ENCODE measurements at regions not wholly inside any gene's neighbourhood (a gene's known extent, or its start where the extent isn't known, plus 50 kb on each side); places are given as distances from the start of the nearest gene placed in this dataset.

GRCh38 chr5:128671943-128672342 lies 133.9 kb upstream of the FBN2 start:
- Histone ChIP-seq H3K4me3 (ENCODE audit: low read depth, low read length) (no peak overlapping the region), H3K27me3 (replicated peaks; ENCODE audit: control insufficient read depth, insufficient read depth, low read length) (no peaks in the 10 kb centered on the region), H3K36me3 (ENCODE audit: control insufficient read depth, insufficient read depth, low read length) (no peaks in the 10 kb centered on the region), H3K4me1 (no peaks in the 10 kb centered on the region), H3K9me3 (no peaks in the 10 kb centered on the region)
- BruUV-seq (replicated peaks): no TSS peak
- ChIA-PET CTCF (no interaction called here), POLR2A (no interaction called here)
- intact Hi-C loops (cut with micrococcal nuclease; ENCODE audit: unreplicated experiment): loop anchor here (10.0 kb wide), 1 partner anchor 917 kb away; no protein-coding TSS in a partner anchor
- DNase-seq: no peak
- TF ChIP-seq, protein P1, sequence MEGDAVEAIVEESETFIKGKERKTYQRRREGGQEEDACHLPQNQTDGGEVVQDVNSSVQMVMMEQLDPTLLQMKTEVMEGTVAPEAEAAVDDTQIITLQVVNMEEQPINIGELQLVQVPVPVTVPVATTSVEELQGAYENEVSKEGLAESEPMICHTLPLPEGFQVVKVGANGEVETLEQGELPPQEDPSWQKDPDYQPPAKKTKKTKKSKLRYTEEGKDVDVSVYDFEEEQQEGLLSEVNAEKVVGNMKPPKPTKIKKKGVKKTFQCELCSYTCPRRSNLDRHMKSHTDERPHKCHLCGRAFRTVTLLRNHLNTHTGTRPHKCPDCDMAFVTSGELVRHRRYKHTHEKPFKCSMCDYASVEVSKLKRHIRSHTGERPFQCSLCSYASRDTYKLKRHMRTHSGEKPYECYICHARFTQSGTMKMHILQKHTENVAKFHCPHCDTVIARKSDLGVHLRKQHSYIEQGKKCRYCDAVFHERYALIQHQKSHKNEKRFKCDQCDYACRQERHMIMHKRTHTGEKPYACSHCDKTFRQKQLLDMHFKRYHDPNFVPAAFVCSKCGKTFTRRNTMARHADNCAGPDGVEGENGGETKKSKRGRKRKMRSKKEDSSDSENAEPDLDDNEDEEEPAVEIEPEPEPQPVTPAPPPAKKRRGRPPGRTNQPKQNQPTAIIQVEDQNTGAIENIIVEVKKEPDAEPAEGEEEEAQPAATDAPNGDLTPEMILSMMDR (IDR thresholded peaks at IDR 0.05; ENCODE audit: insufficient read depth in 1 of 2, low read depth in 1 of 2, low read length in 1 of 2, severe bottlenecking in 1 of 2, unreplicated experiment in 1 of 2): no peak
- Mint-ChIP-seq H3K4me1 (ENCODE audit: low read depth, unreplicated experiment) (no peaks in the 10 kb centered on the region), H3K36me3 (ENCODE audit: insufficient read depth, unreplicated experiment) (no peaks in the 10 kb centered on the region), H3K27me3 (ENCODE audit: insufficient read depth, unreplicated experiment) (no peaks in the 10 kb centered on the region), H3K27ac (ENCODE audit: unreplicated experiment) (no peak overlapping the region), H3K4me3 (ENCODE audit: unreplicated experiment) (no peak overlapping the region), H3K9me3 (ENCODE audit: unreplicated experiment) (peaks cover 16% of the 10 kb centered on the region)

DNA sequence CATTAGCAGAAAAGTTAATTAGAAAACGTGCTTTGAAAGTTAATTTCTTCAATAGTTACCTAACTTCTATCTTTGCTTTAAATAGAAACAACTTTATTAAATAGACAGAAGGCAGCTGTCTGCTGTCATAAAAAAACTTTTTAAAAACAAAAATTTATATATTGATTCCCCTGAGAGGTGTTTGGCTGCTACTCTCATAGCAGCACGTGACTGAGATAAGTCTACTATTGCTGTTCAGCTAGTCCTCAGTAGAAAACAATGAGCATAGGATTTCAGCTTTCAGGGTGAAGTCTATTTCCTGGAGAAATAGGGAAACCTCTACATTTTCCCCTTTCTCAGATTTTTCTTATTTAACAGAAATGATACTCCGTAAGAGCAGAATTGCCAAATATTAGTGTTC lies 135.0 kb upstream of the FBN2 start:
- no TSS peak for BruUV-seq (replicated peaks)
- CTCF ChIA-PET: interaction anchor here (0.6 kb wide), 1 partner anchor 294 kb away, joined by 4 read pairs; no protein-coding TSS in a partner anchor
- Histone ChIP-seq H3K4me3 (ENCODE audit: low read depth, low read length) (no peak overlapping the region), H3K36me3 (ENCODE audit: control insufficient read depth, insufficient read depth, low read length) (no peaks in the 10 kb centered on the region), H3K27me3 (replicated peaks; ENCODE audit: control insufficient read depth, insufficient read depth, low read length) (no peaks in the 10 kb centered on the region), H3K4me1 (no peaks in the 10 kb centered on the region), H3K9me3 (no peaks in the 10 kb centered on the region)
- intact Hi-C loops (cut with micrococcal nuclease; ENCODE audit: unreplicated experiment): loop anchor here (10.0 kb wide), 1 partner anchor 918 kb away; no protein-coding TSS in a partner anchor
- Mint-ChIP-seq H3K9me3 (ENCODE audit: unreplicated experiment) (peaks cover 18% of the 10 kb centered on the region), H3K27me3 (ENCODE audit: insufficient read depth, unreplicated experiment) (no peaks in the 10 kb centered on the region), H3K4me3 (ENCODE audit: unreplicated experiment) (no peak overlapping the region), H3K36me3 (ENCODE audit: insufficient read depth, unreplicated experiment) (no peaks in the 10 kb centered on the region), H3K4me1 (ENCODE audit: low read depth, unreplicated experiment) (no peaks in the 10 kb centered on the region), H3K27ac (ENCODE audit: unreplicated experiment) (no peak overlapping the region)
- TF ChIP-seq, protein P1 (IDR thresholded peaks at IDR 0.05; ENCODE audit: insufficient read depth in 1 of 2, low read depth in 1 of 2, low read length in 1 of 2, severe bottlenecking in 1 of 2, unreplicated experiment in 1 of 2): no peak
- DNase-seq: no peak
- POLR2A ChIA-PET: no interaction called here

DNA sequence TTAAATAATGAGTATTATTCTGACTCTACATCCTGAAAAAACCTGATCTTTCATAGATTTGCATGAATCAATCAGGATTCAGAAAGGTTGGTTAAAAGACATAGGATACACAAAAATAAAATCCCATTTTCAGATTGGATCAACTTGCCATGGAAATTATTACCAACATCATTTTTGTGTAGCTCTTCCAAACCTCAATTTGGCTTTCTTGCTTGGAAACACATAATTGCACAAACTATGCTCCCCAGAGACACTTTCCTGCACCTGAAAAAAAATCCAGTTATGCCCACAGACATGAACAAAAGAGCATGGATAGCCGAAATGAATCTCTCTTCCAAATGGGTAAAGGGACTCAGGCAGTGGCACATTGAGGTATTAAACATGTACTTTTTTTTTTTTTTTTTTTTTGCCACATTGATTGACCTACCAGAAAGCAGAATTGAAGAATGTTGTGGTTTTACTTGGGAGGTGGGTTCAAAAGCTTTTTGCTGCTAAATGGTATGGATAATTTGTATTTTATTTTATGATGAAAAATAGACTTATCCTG lies 135.4 kb upstream of the FBN2 start:
- no peaks in the 10 kb centered on the region for H3K36me3 Mint-ChIP-seq (ENCODE audit: insufficient read depth, unreplicated experiment)
- Histone ChIP-seq H3K4me3 (ENCODE audit: low read depth, low read length) (no peak overlapping the region), H3K9me3 (no peaks in the 10 kb centered on the region), H3K4me1 (no peaks in the 10 kb centered on the region), H3K36me3 (ENCODE audit: control insufficient read depth, insufficient read depth, low read length) (no peaks in the 10 kb centered on the region), H3K27me3 (replicated peaks; ENCODE audit: control insufficient read depth, insufficient read depth, low read length) (no peaks in the 10 kb centered on the region)
- no peak overlapping the region for H3K27ac Mint-ChIP-seq (ENCODE audit: unreplicated experiment)
- no peak for DNase-seq
- H3K4me3 Mint-ChIP-seq (ENCODE audit: unreplicated experiment): no peak overlapping the region
- TF ChIP-seq, protein P1 (IDR thresholded peaks at IDR 0.05; ENCODE audit: insufficient read depth in 1 of 2, low read depth in 1 of 2, low read length in 1 of 2, severe bottlenecking in 1 of 2, unreplicated experiment in 1 of 2): no peak
- intact Hi-C loops (cut with micrococcal nuclease; ENCODE audit: unreplicated experiment): loop anchor here (10.0 kb wide), 1 partner anchor 919 kb away; no protein-coding TSS in a partner anchor
- BruUV-seq (replicated peaks): no TSS peak
- POLR2A ChIA-PET: no interaction called here
- CTCF ChIA-PET: interaction anchor here (0.6 kb wide), 1 partner anchor 293 kb away, joined by 4 read pairs; no protein-coding TSS in a partner anchor
- H3K27me3 Mint-ChIP-seq (ENCODE audit: insufficient read depth, unreplicated experiment): no peaks in the 10 kb centered on the region
- H3K9me3 Mint-ChIP-seq (ENCODE audit: unreplicated experiment): peaks cover 18% of the 10 kb centered on the region
- no peaks in the 10 kb centered on the region for H3K4me1 Mint-ChIP-seq (ENCODE audit: low read depth, unreplicated experiment)
